ENCODE measurements at regions not wholly inside any gene's neighbourhood (a gene's known extent, or its start where the extent isn't known, plus 50 kb on each side); places are given as distances from the start of the nearest gene placed in this dataset.

- WGBS, 2 experiments (ENCODE audit: extremely low coverage in 1 of 2, insufficient coverage in 1 of 2, insufficient read length in 1 of 2, insufficient replicate concordance in 2 of 2, low coverage in 1 of 2, low lambda C conversion rate in 2 of 2, missing lambda C conversion rate in 1 of 2) = 37% methylated on average over 3 of the region's 3 CpGs; no CpG with 5 or more reads in 1 of the 2 experiments
- H4K5ac ChIP-seq (ENCODE audit: insufficient read length, low read depth, low read length) = no peak overlapping the region
- H4K91ac ChIP-seq (replicated peaks; ENCODE audit: insufficient read length, low read length) = no peak overlapping the region
- no peak overlapping the region for H2BK20ac ChIP-seq (ENCODE audit: low read length)
- H3K23ac ChIP-seq (ENCODE audit: insufficient read length) = no peak overlapping the region
- H3K9me3 ChIP-seq (ENCODE audit: insufficient read depth in 2 of 2, low read depth in 1 of 2, low read length in 1 of 2) = no peaks in the 10 kb centered on the region
- no peak for FAIRE-seq
- H2BK120ac ChIP-seq (replicated peaks; ENCODE audit: low read depth, low read length) = no peak overlapping the region
- H3K56ac ChIP-seq (replicated peaks; ENCODE audit: insufficient read length, low read depth, low read length) = no peak overlapping the region
- 0 out of 2 replicates have a peak overlapping the region, but pooled peaks have one; percentile 22 for H2AFZ ChIP-seq (ENCODE audit: low read length)
- no peaks in the 10 kb centered on the region for H3K27me3 ChIP-seq (replicated peaks in 1 of 4; ENCODE audit: control insufficient read depth in 3 of 4, extremely low read depth in 1 of 4, insufficient read depth in 3 of 4, low read length in 3 of 4)
- ChIA-PET POLR2A (ENCODE audit: partially characterized antibody) (interaction anchor here (0.7 kb wide), 1 partner anchor 35 kb away, joined by 3 read pairs; no protein-coding TSS in a partner anchor), CTCF (ENCODE audit: partially characterized antibody) (interaction anchor here (1.4 kb wide), 1 partner anchor 113 kb away, joined by 3 read pairs; no protein-coding TSS in a partner anchor)
- H2BK15ac ChIP-seq (ENCODE audit: low read length) = no peak overlapping the region
- no peak overlapping the region for H3K14ac ChIP-seq (ENCODE audit: insufficient read length)
- H3K4me3 ChIP-seq (ENCODE audit: extremely low read depth in 1 of 4, insufficient read depth in 2 of 4, low read depth in 3 of 4, low read length in 4 of 4) = no peak overlapping the region
- H3K79me2 ChIP-seq (ENCODE audit: control insufficient read depth in 1 of 2, insufficient read depth in 2 of 2, low read length in 2 of 2) = no peaks in the 10 kb centered on the region
- no peaks in the 10 kb centered on the region for H4K20me1 ChIP-seq (replicated peaks in 1 of 2; ENCODE audit: control insufficient read depth in 1 of 2, insufficient read depth in 2 of 2, low read length in 2 of 2)
- no peaks in the 10 kb centered on the region for H3K36me3 ChIP-seq (ENCODE audit: control insufficient read depth in 2 of 4, insufficient read depth in 4 of 4, low read length in 3 of 4)
- no peak overlapping the region for H2BK5ac ChIP-seq (ENCODE audit: low read depth, low read length)
- H3K9ac ChIP-seq (replicated peaks in 1 of 4; ENCODE audit: extremely low read depth in 1 of 4, low read depth in 3 of 4, low read length in 3 of 4) = no peak overlapping the region
- no peak overlapping the region for H3K4me2 ChIP-seq (ENCODE audit: insufficient read depth in 1 of 2, low read depth in 2 of 2, low read length in 2 of 2)
- TF ChIP-seq JUND (IDR thresholded peaks at IDR 0.05; ENCODE audit: low read length) (peak; percentile 30; the same call in 1 of the 2 replicates), E2F6 (IDR thresholded peaks at IDR 0.05) (no peak), BCL11A (IDR thresholded peaks at IDR 0.05; ENCODE audit: low read depth in 2 of 2, low read length in 2 of 2) (no peak), RAD21 (IDR thresholded peaks at IDR 0.05 in 1 of 2, conservative IDR thresholded peaks at IDR 0.05 in 1 of 2; ENCODE audit: low read depth in 2 of 2, low read length in 2 of 2) (0 out of 4 replicates have a peak, but pooled peaks of 1 of the 2 experiments have one; percentile 14), CREB1 (IDR thresholded peaks at IDR 0.05) (no peak), TCF12 (IDR thresholded peaks at IDR 0.05; ENCODE audit: low read depth, low read length) (peak; percentile 88; the same call in 1 of the 2 replicates), CTCF (IDR thresholded peaks at IDR 0.05; ENCODE audit: control extremely low read depth in 1 of 3, insufficient read depth in 1 of 3, low read depth in 1 of 3, low read length in 3 of 3) (no peak)
- no peak for DNase-seq (ENCODE audit: low read depth in 1 of 2, low spot score in 2 of 2)
- no peaks in the 10 kb centered on the region for H3K23me2 ChIP-seq (ENCODE audit: low read depth, low read length)
- H3K18ac ChIP-seq (ENCODE audit: extremely low read depth, low read length) = no peak overlapping the region
- H3K79me1 ChIP-seq (ENCODE audit: low read depth, low read length) = no peaks in the 10 kb centered on the region
- H3K4ac ChIP-seq (replicated peaks; ENCODE audit: insufficient read length, low read depth, low read length) = no peak overlapping the region
- no peak overlapping the region for H3K27ac ChIP-seq (ENCODE audit: low read depth, low read length)
- no peak overlapping the region for H2BK12ac ChIP-seq (ENCODE audit: low read depth, low read length)
- H3K4me1 ChIP-seq (replicated peaks in 1 of 4; ENCODE audit: control insufficient read depth in 3 of 4, insufficient read depth in 4 of 4, low read length in 3 of 4) = peaks cover 0 to 6% (median 0%) of the 10 kb centered on the region in 4 experiments; a peak in 3 of 7 replicates
- no peak overlapping the region for H2AK5ac ChIP-seq (ENCODE audit: low read depth, low read length)
- H4K8ac ChIP-seq (ENCODE audit: extremely low read depth, insufficient read depth, low read length) = no peak overlapping the region
These were observed 265.3 kb upstream of the GAS1 start for GRCh38 chr9:87212605-87213021.
